ENCODE measurements at regions not wholly inside any gene's neighbourhood (a gene's known extent, or its start where the extent isn't known, plus 50 kb on each side); places are given as distances from the start of the nearest gene placed in this dataset.

GRCh38 chr7:81562581-81562980 is 207.3 kb downstream of the HGF start:
- TF ChIP-seq TAF1 (CRISPR knock-in tag; IDR thresholded peaks at IDR 0.05) (no peak), MZF1 (CRISPR knock-in tag; IDR thresholded peaks at IDR 0.05; ENCODE audit: borderline replicate concordance) (no peak), CEBPB (IDR thresholded peaks at IDR 0.05; ENCODE audit: borderline replicate concordance, low read depth, low read length) (no peak), HNRNPK (IDR thresholded peaks at IDR 0.05; ENCODE audit: low read depth, low read length, poor library complexity, severe bottlenecking) (no peak), ZBED4 (CRISPR knock-in tag; IDR thresholded peaks at IDR 0.05; ENCODE audit: borderline replicate concordance) (no peak), SNAPC2 (CRISPR knock-in tag; IDR thresholded peaks at IDR 0.05) (no peak), TEF (CRISPR knock-in tag; IDR thresholded peaks at IDR 0.05) (no peak), ASH2L (IDR thresholded peaks at IDR 0.05; ENCODE audit: insufficient read length, low read depth, low read length) (no peak)

All from HepG2 (cell line).